ENCODE measurements at regions not wholly inside any gene's neighbourhood (a gene's known extent, or its start where the extent isn't known, plus 50 kb on each side); places are given as distances from the start of the nearest gene placed in this dataset.

- ChIA-PET POLR2A (ENCODE audit: low non-redundant PET) (no interaction called here), CTCF (interaction anchor here (0.5 kb wide), 1 partner anchor 599 kb away, joined by 3 read pairs; no protein-coding TSS in a partner anchor)
- no peak for DNase-seq (ENCODE audit: low spot score)
- no peak for TF ChIP-seq CTCF (conservative IDR thresholded peaks at IDR 0.05; ENCODE audit: low read depth)
- H3K27ac ChIP-seq: no peak overlapping the region
Measured at GRCh38 chr3:152973575-152973974, 138.6 kb downstream of the P2RY1 start.

GRCh38 chr3:152976239-152976638, 141.3 kb downstream of the P2RY1 start:
- POLR2A ChIA-PET (ENCODE audit: low non-redundant PET): no interaction called here
- DNase-seq (ENCODE audit: low spot score): no peak
- no peak overlapping the region for H3K27ac ChIP-seq
- no peak for TF ChIP-seq CTCF (conservative IDR thresholded peaks at IDR 0.05; ENCODE audit: low read depth)
- CTCF ChIA-PET: no interaction called here

GRCh38 chr3:152977366-152977765, 142.4 kb downstream of the P2RY1 start:
- DNase-seq (ENCODE audit: low spot score): peak; percentile 26
- H3K27ac ChIP-seq: no peak overlapping the region
- POLR2A ChIA-PET (ENCODE audit: low non-redundant PET): no interaction called here
- TF ChIP-seq CTCF (conservative IDR thresholded peaks at IDR 0.05; ENCODE audit: low read depth): no peak
- CTCF ChIA-PET: no interaction called here

GRCh38 chr3:152978152-152978551, 143.2 kb downstream of the P2RY1 start:
- DNase-seq (ENCODE audit: low spot score): no peak
- ChIA-PET CTCF (no interaction called here), POLR2A (ENCODE audit: low non-redundant PET) (no interaction called here)
- TF ChIP-seq CTCF (conservative IDR thresholded peaks at IDR 0.05; ENCODE audit: low read depth): no peak
- H3K27ac ChIP-seq: no peak overlapping the region

GRCh38 chr3:152997526-152997925, 162.6 kb downstream of the P2RY1 start:
- DNase-seq (ENCODE audit: low spot score): no peak
- ChIA-PET POLR2A (ENCODE audit: low non-redundant PET) (no interaction called here), CTCF (interaction anchor here (0.7 to 0.8 kb wide), 2 partner anchors 10 to 122 kb away, joined by 3 read pairs; no protein-coding TSS in a partner anchor)
- no peak for TF ChIP-seq CTCF (conservative IDR thresholded peaks at IDR 0.05; ENCODE audit: low read depth)
- H3K27ac ChIP-seq: no peak overlapping the region

- TF ChIP-seq CTCF (conservative IDR thresholded peaks at IDR 0.05; ENCODE audit: low read depth): no peak
- H3K27ac ChIP-seq: no peak overlapping the region
- DNase-seq (ENCODE audit: low spot score): no peak
- CTCF ChIA-PET: no interaction called here
- POLR2A ChIA-PET (ENCODE audit: low non-redundant PET): no interaction called here
Measured at GRCh38 chr3:152998591-152998990, 163.4 kb upstream of the RAP2B start.

- H3K27ac ChIP-seq: no peak overlapping the region
- no peak for TF ChIP-seq CTCF (conservative IDR thresholded peaks at IDR 0.05; ENCODE audit: low read depth)
- no peak for DNase-seq (ENCODE audit: low spot score)
- ChIA-PET POLR2A (ENCODE audit: low non-redundant PET) (no interaction called here), CTCF (interaction anchor here (1.0 kb wide), 1 partner anchor 11 kb away, joined by 4 read pairs; no protein-coding TSS in a partner anchor)
Measured at GRCh38 chr3:153000325-153000724, 161.7 kb upstream of the RAP2B start.
